Central memory CD8-positive, alpha-beta T cell (primary cell): ENCODE measurements at regions not wholly inside any gene's neighbourhood (a gene's known extent, or its start where the extent isn't known, plus 50 kb on each side); places are given as distances from the start of the nearest gene placed in this dataset.

Experiments
- ATAC-seq: fragments of 150-1000 bp; cut with Tn5 transposase; replicated peaks from 2 replicates; pipeline ENCODE4 v1.10.0; 2022; ENCODE audit warnings: mild to moderate bottlenecking, moderate FRiP score, moderate number of reproducible peaks; ENCODE audit not compliant: poor library complexity, severe bottlenecking; ENCODE audit errors: extremely low read depth
- DNase-seq, 2 donors: peaks; one replicate each; pipeline ENCODE4 v3.0.0; 2021; ENCODE audit warnings: low spot score in 2 of 2
- H3K27ac Mint-ChIP-seq: one replicate; pipeline ENCODE4 v1.8.0; 2022; ENCODE audit warnings: low read depth, mild to moderate bottlenecking, moderate library complexity, mixed read lengths
- H3K27me3 Mint-ChIP-seq: one replicate; pipeline ENCODE4 v1.8.0; 2022; ENCODE audit warnings: mixed read lengths
- H3K36me3 Mint-ChIP-seq: one replicate; pipeline ENCODE4 v1.8.0; 2022; ENCODE audit warnings: mild to moderate bottlenecking, moderate library complexity, mixed read lengths; ENCODE audit not compliant: insufficient read depth
- H3K4me1 Mint-ChIP-seq: one replicate; pipeline ENCODE4 v1.8.0; 2022; ENCODE audit warnings: mixed read lengths
- H3K4me3 Mint-ChIP-seq: one replicate; pipeline ENCODE4 v1.8.0; 2022; ENCODE audit warnings: mild to moderate bottlenecking, moderate library complexity, mixed read lengths
- H3K9me3 Mint-ChIP-seq: one replicate; pipeline ENCODE4 v1.8.0; 2022; ENCODE audit warnings: mixed read lengths

DNA sequence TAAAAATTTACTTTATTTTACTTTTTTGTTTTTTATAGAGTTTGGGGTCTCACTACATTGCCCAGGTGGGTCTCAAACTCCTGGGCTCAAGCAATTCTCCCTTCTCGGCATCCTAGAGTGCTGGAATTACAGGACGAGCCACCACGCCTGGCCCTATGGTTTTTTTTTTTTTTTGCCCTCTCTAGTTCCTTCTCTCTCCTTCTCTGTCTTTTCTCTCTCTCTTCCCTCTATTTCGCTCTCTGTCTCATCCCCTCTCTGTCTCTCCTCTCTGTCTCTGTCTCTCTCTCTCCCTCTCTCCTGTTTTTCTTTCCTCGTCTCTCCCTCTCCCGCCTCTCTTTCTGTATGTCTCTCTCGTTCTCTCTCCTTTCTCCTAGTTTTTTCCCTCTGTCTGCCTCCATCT is 202.6 kb upstream of the LHX5 start:
- Mint-ChIP-seq H3K36me3 (peaks cover 1% of the 10 kb centered on the region), H3K27me3 (peaks cover 66% of the 10 kb centered on the region), H3K4me3 (no peak overlapping the region), H3K27ac (no peak overlapping the region), H3K4me1 (no peaks in the 10 kb centered on the region), H3K9me3 (no peaks in the 10 kb centered on the region)
- ATAC-seq, result no peak
- DNase-seq, result no peak

GRCh38 chr12:113673458-113674238 is 202.0 kb upstream of the LHX5 start:
- Mint-ChIP-seq H3K27ac (no peak overlapping the region), H3K27me3 (peaks cover 59% of the 10 kb centered on the region), H3K36me3 (peaks cover 1% of the 10 kb centered on the region), H3K4me3 (no peak overlapping the region), H3K4me1 (no peaks in the 10 kb centered on the region), H3K9me3 (no peaks in the 10 kb centered on the region)
- DNase-seq, result no peak
- ATAC-seq, result no peak

GRCh38 chr12:113670742-113671141 is 199.1 kb upstream of the LHX5 start:
- Mint-ChIP-seq H3K27me3 (peaks cover 58% of the 10 kb centered on the region), H3K9me3 (no peaks in the 10 kb centered on the region), H3K4me3 (no peak overlapping the region), H3K4me1 (no peaks in the 10 kb centered on the region), H3K27ac (no peak overlapping the region), H3K36me3 (peaks cover 1% of the 10 kb centered on the region)
- ATAC-seq, result no peak
- DNase-seq, result no peak

DNA sequence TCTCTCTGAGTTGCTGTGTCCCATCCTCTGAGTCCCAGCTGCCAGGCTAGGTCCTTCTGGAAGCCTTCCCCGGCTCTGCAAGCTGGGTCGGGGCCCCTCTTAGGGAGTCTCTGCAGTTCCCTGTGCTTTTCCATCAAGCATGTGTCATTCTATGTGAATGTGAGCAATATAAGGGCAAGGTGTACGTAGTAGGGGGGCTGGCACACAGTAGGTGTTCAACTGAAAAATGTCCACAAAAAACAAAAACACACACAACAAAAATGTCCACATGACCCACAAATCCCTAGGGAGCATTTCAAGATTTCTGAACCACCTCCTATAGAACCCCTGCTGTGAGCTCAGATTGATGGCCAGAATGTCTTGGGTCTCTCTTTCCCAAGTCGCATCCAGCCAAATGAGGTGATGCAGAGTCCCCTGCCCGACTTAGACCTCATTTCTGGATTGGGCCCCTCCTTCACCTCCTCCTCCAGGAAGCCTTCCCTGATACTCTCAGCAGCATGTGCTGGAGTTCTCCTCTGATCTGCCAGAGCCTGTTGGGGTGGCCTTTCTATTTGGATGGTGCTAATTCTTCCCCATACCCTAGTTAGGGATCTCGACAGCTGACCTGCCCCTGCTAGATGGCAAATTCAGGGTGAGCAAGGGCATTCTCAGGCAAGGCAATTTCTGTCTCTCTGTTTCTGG is 196.1 kb upstream of the LHX5 start:
- DNase-seq (no peak), ATAC-seq (no peak)
- no peaks in the 10 kb centered on the region for H3K4me1 Mint-ChIP-seq
- H3K9me3 Mint-ChIP-seq, result no peaks in the 10 kb centered on the region
- H3K36me3 Mint-ChIP-seq, result peaks cover 1% of the 10 kb centered on the region
- H3K27me3 Mint-ChIP-seq, result peaks cover 60% of the 10 kb centered on the region
- no peak overlapping the region for H3K27ac Mint-ChIP-seq
- no peak overlapping the region for H3K4me3 Mint-ChIP-seq

DNA sequence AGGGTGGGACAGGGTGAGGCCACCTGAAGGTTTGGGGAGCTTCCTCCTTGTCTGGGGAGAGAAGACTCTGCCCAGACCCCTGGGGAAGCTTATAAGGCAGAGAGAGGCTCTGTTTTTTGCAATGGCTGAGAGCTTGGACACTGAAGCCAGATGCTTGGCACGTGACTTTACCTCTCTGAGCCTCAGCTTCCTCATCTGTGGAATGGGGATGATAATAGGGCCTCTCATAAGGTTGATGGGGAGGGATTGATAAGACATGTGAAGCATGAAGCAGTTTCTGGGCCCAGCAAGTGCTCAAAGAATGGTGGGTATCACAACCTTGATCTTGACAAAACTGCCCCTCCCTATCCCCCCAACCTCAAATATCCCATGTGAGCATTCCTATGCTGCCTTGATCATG is 195.4 kb upstream of the LHX5 start:
- H3K9me3 Mint-ChIP-seq, result no peaks in the 10 kb centered on the region
- H3K4me3 Mint-ChIP-seq, result no peak overlapping the region
- H3K36me3 Mint-ChIP-seq, result peaks cover 1% of the 10 kb centered on the region
- no peak for DNase-seq
- peaks cover 59% of the 10 kb centered on the region for H3K27me3 Mint-ChIP-seq
- H3K4me1 Mint-ChIP-seq, result no peaks in the 10 kb centered on the region
- H3K27ac Mint-ChIP-seq, result no peak overlapping the region
- no peak for ATAC-seq

DNA sequence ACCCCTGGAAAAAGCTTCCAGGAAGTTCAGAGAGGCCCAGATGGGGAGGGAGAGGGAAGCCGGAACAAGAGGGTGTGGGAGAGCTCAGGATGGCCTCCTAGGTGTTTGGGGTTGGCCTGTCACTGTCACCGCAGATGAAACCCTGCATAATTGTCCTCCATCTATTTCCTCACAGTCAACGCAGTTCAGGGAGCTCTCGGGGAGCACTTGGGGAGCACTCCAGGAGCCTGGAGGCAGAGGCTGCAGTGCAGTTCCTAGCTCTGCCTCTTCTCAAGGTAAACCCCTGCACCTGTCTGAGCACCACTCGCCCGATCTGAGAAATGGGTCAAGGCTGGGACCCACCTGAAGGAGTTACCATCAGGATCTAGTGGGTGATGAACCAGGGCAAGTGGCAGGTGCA is 194.6 kb upstream of the LHX5 start:
- no peak for DNase-seq
- no peak overlapping the region for H3K4me3 Mint-ChIP-seq
- H3K4me1 Mint-ChIP-seq, result no peaks in the 10 kb centered on the region
- H3K27ac Mint-ChIP-seq, result no peak overlapping the region
- H3K27me3 Mint-ChIP-seq, result peaks cover 51% of the 10 kb centered on the region
- H3K9me3 Mint-ChIP-seq, result no peaks in the 10 kb centered on the region
- H3K36me3 Mint-ChIP-seq, result peaks cover 1% of the 10 kb centered on the region
- ATAC-seq, result no peak

GRCh38 chr12:113665457-113665856 is 193.8 kb upstream of the LHX5 start:
- no peak overlapping the region for H3K27ac Mint-ChIP-seq

DNA sequence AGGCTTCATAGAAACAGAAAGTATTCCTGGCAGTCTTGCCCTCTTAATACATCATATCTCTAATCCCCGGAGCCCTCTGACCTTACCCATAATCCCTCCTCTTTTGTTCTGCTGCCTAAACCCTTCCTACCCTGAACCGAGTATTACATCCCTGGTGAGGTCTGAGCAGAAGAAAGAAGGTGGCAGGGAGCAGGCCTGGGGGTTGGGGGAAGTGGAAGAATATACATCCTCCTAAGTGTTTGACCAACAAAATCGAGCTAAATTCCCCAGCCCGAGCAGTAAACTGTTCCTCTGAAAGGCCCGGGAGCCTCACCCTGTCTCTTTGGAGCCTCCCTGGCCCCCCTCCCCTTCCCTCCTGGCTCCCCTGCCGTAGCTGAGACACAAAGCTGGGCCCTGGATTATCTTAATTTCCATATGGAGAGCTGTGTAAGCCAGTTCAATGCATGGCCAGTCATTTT is 192.6 kb upstream of the LHX5 start:
- Mint-ChIP-seq H3K9me3 (no peaks in the 10 kb centered on the region), H3K27ac (no peak overlapping the region), H3K27me3 (peaks cover 45% of the 10 kb centered on the region), H3K36me3 (no peaks in the 10 kb centered on the region), H3K4me1 (no peaks in the 10 kb centered on the region), H3K4me3 (no peak overlapping the region)
- no peak for DNase-seq
- no peak for ATAC-seq

More at GRCh38 chr12:113665457-113665856, 193.8 kb upstream of the LHX5 start:
- no peak for DNase-seq
- peaks cover 51% of the 10 kb centered on the region for H3K27me3 Mint-ChIP-seq
- H3K36me3 Mint-ChIP-seq, result no peaks in the 10 kb centered on the region
- no peaks in the 10 kb centered on the region for H3K4me1 Mint-ChIP-seq
- H3K9me3 Mint-ChIP-seq, result no peaks in the 10 kb centered on the region
- no peak for ATAC-seq
- no peak overlapping the region for H3K4me3 Mint-ChIP-seq

DNA sequence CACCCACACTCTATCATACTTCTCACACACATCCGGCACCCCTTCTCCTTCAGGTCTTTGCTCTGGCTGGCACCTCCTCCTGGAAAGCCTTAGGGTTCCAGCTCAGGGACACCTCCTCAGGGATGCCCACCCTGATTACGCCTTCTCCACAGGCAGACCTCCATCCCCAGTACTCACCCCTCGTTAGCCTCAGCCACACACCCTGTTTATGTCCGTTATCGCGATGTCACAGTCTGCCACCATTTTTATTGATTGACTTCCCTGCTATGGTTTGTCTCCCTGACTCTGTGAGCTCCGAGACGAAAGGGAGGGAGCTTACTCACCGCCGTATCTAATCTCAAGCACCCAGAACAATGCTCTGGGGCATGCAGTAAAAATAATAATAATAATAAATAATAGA is 191.7 kb upstream of the LHX5 start:
- Mint-ChIP-seq H3K4me1 (no peaks in the 10 kb centered on the region), H3K9me3 (no peaks in the 10 kb centered on the region), H3K4me3 (no peak overlapping the region), H3K36me3 (no peaks in the 10 kb centered on the region), H3K27me3 (peaks cover 44% of the 10 kb centered on the region), H3K27ac (no peak overlapping the region)
- DNase-seq (no peak), ATAC-seq (no peak)

- Mint-ChIP-seq H3K27me3 (peaks cover 20% of the 10 kb centered on the region), H3K9me3 (no peaks in the 10 kb centered on the region), H3K4me1 (no peaks in the 10 kb centered on the region), H3K27ac (no peak overlapping the region), H3K4me3 (no peak overlapping the region), H3K36me3 (no peaks in the 10 kb centered on the region)
- no peak for DNase-seq
- no peak for ATAC-seq
These were observed 189.3 kb upstream of the LHX5 start for GRCh38 chr12:113660936-113661335.

- H3K9me3 Mint-ChIP-seq, result no peaks in the 10 kb centered on the region
- no peak overlapping the region for H3K4me3 Mint-ChIP-seq
- ATAC-seq (no peak), DNase-seq (no peak)
- no peaks in the 10 kb centered on the region for H3K36me3 Mint-ChIP-seq
- H3K27me3 Mint-ChIP-seq, result peaks cover 15% of the 10 kb centered on the region
- H3K4me1 Mint-ChIP-seq, result no peaks in the 10 kb centered on the region
- no peak overlapping the region for H3K27ac Mint-ChIP-seq
These were observed 187.7 kb upstream of the LHX5 start for GRCh38 chr12:113659416-113659815.

- no peak for DNase-seq
- H3K4me3 Mint-ChIP-seq, result no peak overlapping the region
- peaks cover 11% of the 10 kb centered on the region for H3K27me3 Mint-ChIP-seq
- H3K9me3 Mint-ChIP-seq, result no peaks in the 10 kb centered on the region
- no peak for ATAC-seq
- H3K36me3 Mint-ChIP-seq, result no peaks in the 10 kb centered on the region
- H3K27ac Mint-ChIP-seq, result no peak overlapping the region
- no peaks in the 10 kb centered on the region for H3K4me1 Mint-ChIP-seq
These were observed 187.3 kb upstream of the LHX5 start for GRCh38 chr12:113659015-113659414.

DNA sequence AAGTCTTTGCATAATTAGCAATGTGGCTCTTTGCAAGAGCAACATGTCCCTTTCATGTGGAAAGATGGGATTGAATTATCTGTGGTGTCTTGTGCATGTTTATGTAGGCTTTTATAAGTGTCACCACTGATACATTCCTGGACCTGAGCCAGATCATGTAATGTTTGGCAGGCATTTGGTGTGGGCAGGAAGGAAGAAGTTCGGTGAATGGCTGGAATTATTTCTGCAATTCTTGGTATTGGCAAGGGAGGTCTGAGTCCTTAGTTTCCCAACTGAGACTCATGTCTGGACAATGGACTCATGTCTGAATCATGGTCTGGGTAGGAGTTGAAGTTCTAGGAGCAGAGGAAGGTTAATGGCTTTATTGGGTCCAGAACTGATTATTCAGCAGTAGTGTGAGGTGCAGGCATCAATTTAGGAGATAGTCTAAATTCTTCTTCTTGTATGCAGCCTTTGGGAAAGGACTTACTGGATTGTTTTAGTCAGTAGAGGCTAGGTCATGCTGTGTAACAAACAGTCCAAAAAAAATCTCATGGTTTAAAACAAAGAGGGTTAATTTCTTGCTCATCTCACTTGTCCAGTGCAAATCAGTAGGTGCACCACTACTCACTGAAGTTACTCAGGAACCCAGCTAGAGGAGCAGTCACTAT is 186.5 kb upstream of the LHX5 start:
- DNase-seq, result no peak
- no peaks in the 10 kb centered on the region for H3K9me3 Mint-ChIP-seq

More for the DNA sequence above, 186.5 kb upstream of the LHX5 start:
- Mint-ChIP-seq H3K27ac (no peak overlapping the region), H3K4me1 (no peaks in the 10 kb centered on the region), H3K27me3 (peaks cover 4% of the 10 kb centered on the region), H3K36me3 (no peaks in the 10 kb centered on the region), H3K4me3 (no peak overlapping the region)
- ATAC-seq, result no peak
